SU-DHL-6 (cell line): ENCODE measurements at regions not wholly inside any gene's neighbourhood (a gene's known extent, or its start where the extent isn't known, plus 50 kb on each side); places are given as distances from the start of the nearest gene placed in this dataset.

Experiments used
- H2AFZ ChIP-seq: fragments of 200-600 bp; sonication (generic); 2 replicates; pipeline ENCODE4 v1.6.1; 2014; ENCODE audit warnings: low read depth, mild to moderate bottlenecking, moderate library complexity, mixed read lengths, antibody characterized with exemption, low read length; ENCODE audit not compliant: severe bottlenecking
- H3F3A ChIP-seq: fragments of 200-600 bp; shearing (Covaris generic); 2 replicates; pipeline ENCODE4 v1.6.0; 2016; ENCODE audit warnings: antibody characterized with exemption, mild to moderate bottlenecking; ENCODE audit not compliant: insufficient read depth
- H3K27ac ChIP-seq: fragments of 200-600 bp; sonication (generic); 2 replicates; pipeline ENCODE4 v1.5.1; 2016; ENCODE audit warnings: low read depth, mild to moderate bottlenecking, low read length, moderate library complexity, mixed read lengths
- H3K27me3 ChIP-seq: fragments of 200-600 bp; sonication (generic), shearing (Covaris generic); 2 replicates; pipeline ENCODE4 v1.6.0; 2014; ENCODE audit warnings: mild to moderate bottlenecking, low read length
- H3K36me3 ChIP-seq: fragments of 200-600 bp; sonication (generic); 2 replicates; pipeline ENCODE4 v1.6.1; 2014; ENCODE audit warnings: mild to moderate bottlenecking, low read length, mixed read lengths
- H3K4me2 ChIP-seq: fragments of 300-600, 200-600 bp; shearing (Covaris generic), sonication (generic); 2 replicates; pipeline ENCODE4 v1.6.0; 2014; ENCODE audit warnings: low read length, low read depth, mild to moderate bottlenecking; ENCODE audit not compliant: poor library complexity, severe bottlenecking
- H3K4me3 ChIP-seq: fragments of 200-600 bp; sonication (generic); 2 replicates; pipeline ENCODE4 v1.5.1; 2014; ENCODE audit warnings: antibody characterized with exemption, low read length, mild to moderate bottlenecking, mixed read lengths; ENCODE audit not compliant: insufficient read depth, poor library complexity, severe bottlenecking
- H3K79me2 ChIP-seq: fragments of 200-600 bp; sonication (generic); 2 replicates; pipeline ENCODE4 v1.6.1; 2014; ENCODE audit warnings: mild to moderate bottlenecking, low read length, moderate library complexity; ENCODE audit not compliant: insufficient read depth
- H3K9ac ChIP-seq: fragments of 200-600 bp; sonication (generic); 2 replicates; pipeline ENCODE4 v1.7.0; 2014; ENCODE audit warnings: mild to moderate bottlenecking, low read length
- H3K9me2 ChIP-seq: fragments of 200-600 bp; sonication (generic); replicated peaks from 2 replicates; pipeline ENCODE4 v1.6.1; 2014; ENCODE audit warnings: low read length; ENCODE audit not compliant: insufficient read depth
- H3K9me3 ChIP-seq: fragments of 200-600 bp; sonication (generic); 2 replicates; pipeline ENCODE4 v1.6.1; 2014; ENCODE audit warnings: low read length, mixed read lengths; ENCODE audit not compliant: insufficient read depth
- H4K20me1 ChIP-seq: fragments of 200-600 bp; sonication (generic); 2 replicates; pipeline ENCODE4 v1.6.1; 2014; ENCODE audit warnings: low read depth, mild to moderate bottlenecking, antibody characterized with exemption, low read length, moderate library complexity, mixed read lengths
- CTCF ChIP-seq: fragments of 200-600 bp; sonication (generic); IDR thresholded peaks from one replicate; pipeline ENCODE4 v1.5.1; 2017; ENCODE audit warnings: antibody characterized with exemption, mild to moderate bottlenecking, low read length, moderate library complexity; ENCODE audit not compliant: insufficient read depth, poor library complexity, severe bottlenecking
- EZH2phosphoT487 ChIP-seq: fragments of 200-600 bp; sonication (generic), shearing (Covaris generic); conservative IDR thresholded peaks from 2 replicates; pipeline ENCODE4 v1.6.1; 2018; ENCODE audit warnings: mild to moderate bottlenecking, antibody characterized with exemption, low read length, moderate library complexity, mixed read lengths

GRCh38 chr2:198654646-198655045, 803.1 kb downstream of the SATB2 start:
- Histone ChIP-seq H3K9me3 (no peaks in the 10 kb centered on the region), H2AFZ (no peak overlapping the region), H3K27ac (no peak overlapping the region), H3K79me2 (no peaks in the 10 kb centered on the region), H3K4me3 (no peak overlapping the region), H3K36me3 (no peaks in the 10 kb centered on the region), H3F3A (no peaks in the 10 kb centered on the region), H4K20me1 (no peaks in the 10 kb centered on the region), H3K9me2 (no peaks in the 10 kb centered on the region), H3K4me2 (no peak overlapping the region), H3K9ac (no peak overlapping the region), H3K27me3 (no peaks in the 10 kb centered on the region)
- TF ChIP-seq CTCF = no peak
- no peak for TF ChIP-seq EZH2phosphoT487

- Histone ChIP-seq H3F3A (no peaks in the 10 kb centered on the region), H3K27me3 (no peaks in the 10 kb centered on the region), H3K9ac (no peak overlapping the region), H3K9me3 (no peaks in the 10 kb centered on the region), H3K4me3 (no peak overlapping the region), H3K9me2 (no peaks in the 10 kb centered on the region), H3K79me2 (no peaks in the 10 kb centered on the region), H3K27ac (no peak overlapping the region), H3K36me3 (no peaks in the 10 kb centered on the region), H3K4me2 (no peak overlapping the region), H4K20me1 (no peaks in the 10 kb centered on the region), H2AFZ (no peak overlapping the region)
- no peak for TF ChIP-seq EZH2phosphoT487
- no peak for TF ChIP-seq CTCF
Measured at GRCh38 chr2:198653311-198653710, 804.4 kb downstream of the SATB2 start.

GRCh38 chr2:198652461-198652860, 805.3 kb downstream of the SATB2 start:
- H3K27ac ChIP-seq = no peak overlapping the region
- H3K79me2 ChIP-seq = no peaks in the 10 kb centered on the region
- H3K4me3 ChIP-seq = no peak overlapping the region
- no peaks in the 10 kb centered on the region for H4K20me1 ChIP-seq
- H3K4me2 ChIP-seq = no peak overlapping the region
- no peak overlapping the region for H3K9ac ChIP-seq
- no peaks in the 10 kb centered on the region for H3K27me3 ChIP-seq
- no peaks in the 10 kb centered on the region for H3F3A ChIP-seq
- H3K9me2 ChIP-seq = no peaks in the 10 kb centered on the region
- H3K9me3 ChIP-seq = no peaks in the 10 kb centered on the region
- TF ChIP-seq EZH2phosphoT487 (no peak), CTCF (no peak)
- no peaks in the 10 kb centered on the region for H3K36me3 ChIP-seq
- H2AFZ ChIP-seq = no peak overlapping the region

- H3K4me3 ChIP-seq = no peak overlapping the region
Measured at GRCh38 chr2:198645816-198646215, 811.9 kb downstream of the SATB2 start.

More at GRCh38 chr2:198645816-198646215, 811.9 kb downstream of the SATB2 start:
- TF ChIP-seq EZH2phosphoT487 = no peak
- TF ChIP-seq CTCF = no peak
- Histone ChIP-seq H3K79me2 (no peaks in the 10 kb centered on the region), H3K4me2 (no peak overlapping the region), H3K9me3 (no peaks in the 10 kb centered on the region), H3K9ac (no peak overlapping the region), H3K36me3 (no peaks in the 10 kb centered on the region), H3K27ac (no peak overlapping the region), H2AFZ (no peak overlapping the region), H3F3A (no peaks in the 10 kb centered on the region), H4K20me1 (no peaks in the 10 kb centered on the region), H3K9me2 (no peaks in the 10 kb centered on the region), H3K27me3 (no peaks in the 10 kb centered on the region)
